GM21528 (cell line): ENCODE measurements at regions not wholly inside any gene's neighbourhood (a gene's known extent, or its start where the extent isn't known, plus 50 kb on each side); places are given as distances from the start of the nearest gene placed in this dataset.
A peak's percentile ranks its signal among the peaks of the same experiment; 100 is the strongest.

Experiments
- ATAC-seq: cut with Tn5 transposase; IDR thresholded peaks from one replicate; pipeline ENCODE4 v1.9.1; 2021; ENCODE audit warnings: mild to moderate bottlenecking, moderate library complexity; ENCODE audit not compliant: unreplicated experiment, low FRiP score

DNA sequence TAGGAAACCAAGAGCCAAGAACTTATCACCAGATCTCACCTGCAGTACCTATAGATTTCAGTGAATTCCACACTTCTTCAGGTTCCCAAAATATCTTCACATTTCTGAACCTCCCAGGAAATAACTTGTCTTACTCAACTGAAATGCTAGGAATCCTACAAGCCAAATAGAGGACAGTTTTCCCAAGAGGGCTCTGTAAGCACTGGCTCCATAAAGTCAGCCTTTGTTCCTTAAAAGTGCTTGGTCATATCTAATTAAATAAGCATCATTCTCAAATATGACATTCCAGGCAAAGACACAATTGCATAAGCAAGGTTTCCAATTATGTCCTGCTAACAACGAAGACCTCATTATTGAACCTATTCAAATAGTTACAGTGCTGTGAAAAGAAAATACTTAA is 154.6 kb upstream of the MGAT5 start:
- ATAC-seq = no peak

DNA sequence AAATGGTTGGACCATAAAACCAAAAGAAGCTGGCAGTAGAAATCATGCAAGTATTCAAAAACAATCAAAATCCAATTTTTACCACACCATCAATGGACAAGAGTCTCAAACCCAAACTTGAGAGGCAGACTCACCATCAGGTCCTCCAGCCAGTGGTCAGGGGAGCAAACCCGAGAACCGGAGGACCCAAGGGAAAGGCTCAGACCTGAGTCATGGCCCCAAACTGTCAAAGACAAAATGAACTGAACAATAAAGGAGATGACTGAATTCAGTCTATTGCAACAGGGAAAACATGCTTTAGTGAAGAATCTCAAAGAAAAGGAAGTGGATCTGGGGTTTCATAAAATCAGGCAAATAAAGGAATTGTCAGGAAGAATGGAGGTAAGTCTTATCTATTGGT is 150.7 kb upstream of the MGAT5 start:
- no peak for ATAC-seq

DNA sequence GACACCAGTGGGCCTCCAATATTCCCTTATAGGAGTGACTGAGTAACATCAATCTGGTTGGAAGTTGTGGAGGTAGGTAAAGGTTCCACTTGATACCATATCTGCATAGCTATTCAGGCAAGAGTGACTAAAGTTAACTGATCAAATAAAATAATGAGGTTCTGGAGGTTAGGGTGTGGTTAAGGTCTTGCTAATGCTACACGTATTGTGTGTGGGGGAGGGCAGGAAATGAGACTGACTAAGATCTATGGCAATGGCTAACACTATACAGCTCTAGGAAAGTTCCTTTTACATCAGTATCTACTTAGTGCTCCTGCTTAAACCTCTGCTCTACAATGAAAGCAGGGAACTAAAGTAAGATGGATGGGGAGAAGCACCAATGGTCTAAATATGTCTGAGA is 149.1 kb upstream of the MGAT5 start:
- ATAC-seq = no peak

DNA sequence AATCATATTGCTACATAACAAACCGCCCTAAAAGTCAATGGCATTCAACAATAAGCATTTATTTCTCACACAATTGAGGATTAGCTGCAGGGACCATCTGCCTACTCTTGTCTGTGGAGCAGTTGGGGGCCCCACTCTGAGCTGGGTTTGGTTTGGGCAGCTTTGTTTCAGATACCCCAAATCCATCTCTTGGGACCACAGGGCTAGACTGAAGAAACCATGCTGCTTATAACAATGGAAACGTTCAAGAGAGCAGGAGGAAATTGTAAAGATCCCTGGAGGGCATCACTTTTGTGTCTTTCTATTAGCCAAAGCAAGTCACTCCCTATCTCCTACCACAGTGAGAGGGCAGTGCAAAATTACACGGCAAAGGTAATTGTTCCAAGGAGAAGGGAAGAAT is 146.5 kb upstream of the MGAT5 start:
- ATAC-seq = no peak

DNA sequence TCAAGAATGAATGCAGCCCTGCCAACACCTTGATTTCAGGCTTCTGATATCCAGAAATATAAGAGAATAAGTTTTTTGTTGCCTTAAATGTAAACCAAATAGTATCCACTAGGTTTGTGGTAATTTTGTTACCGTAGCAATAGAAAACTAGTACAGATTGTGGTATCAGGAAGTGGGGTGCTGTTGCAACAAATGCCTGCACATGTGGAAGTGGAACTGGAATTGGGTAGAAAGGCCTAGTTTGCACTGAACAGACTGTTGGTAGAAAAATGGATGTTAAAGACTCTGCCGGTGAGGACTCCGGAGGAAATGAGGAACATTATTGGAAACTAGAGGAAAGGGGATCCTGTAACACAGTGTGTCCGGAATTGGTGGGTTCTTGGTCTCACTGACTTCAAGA is 145.8 kb upstream of the MGAT5 start:
- ATAC-seq = no peak

DNA sequence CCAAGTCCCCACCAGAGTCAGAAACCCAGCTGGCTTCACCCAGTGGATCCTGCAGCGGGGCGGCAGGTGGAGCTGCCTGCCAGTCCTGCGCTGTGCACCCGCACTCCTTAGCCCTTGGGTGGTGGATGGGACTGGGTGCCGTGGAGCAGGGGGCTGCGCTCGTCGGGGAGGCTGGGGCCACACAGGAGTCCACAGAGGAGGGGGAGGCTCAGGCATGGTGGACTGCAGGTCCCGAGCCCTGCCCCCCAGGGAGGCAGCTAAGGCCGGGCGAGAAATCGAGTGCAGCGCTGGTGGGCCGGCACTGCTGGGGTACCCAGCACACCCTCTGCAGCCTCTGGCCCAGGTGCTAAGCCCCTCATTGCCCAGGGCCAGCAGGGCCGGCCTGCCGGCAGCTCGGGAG is 144.6 kb upstream of the MGAT5 start:
- ATAC-seq = no peak

DNA sequence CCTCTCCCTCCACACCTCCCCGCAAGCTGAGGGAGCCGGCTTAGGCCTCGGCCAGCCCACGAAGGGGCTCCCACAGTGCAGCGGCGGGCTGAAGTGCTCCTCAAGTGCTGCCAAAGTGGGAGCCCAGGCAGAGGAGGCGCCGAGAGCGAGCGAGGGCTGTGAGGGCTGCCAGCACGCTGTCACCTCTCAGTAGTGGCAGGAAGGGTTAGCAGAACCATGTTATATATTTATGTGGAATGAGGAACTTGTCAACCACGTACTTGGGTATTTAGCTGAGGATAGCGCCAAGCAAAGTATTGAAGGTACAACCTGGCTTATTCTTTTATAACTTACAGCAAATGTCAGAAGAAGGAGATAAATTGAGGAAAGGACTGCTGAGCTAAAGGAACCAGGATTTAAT is 144.1 kb upstream of the MGAT5 start:
- no peak for ATAC-seq

DNA sequence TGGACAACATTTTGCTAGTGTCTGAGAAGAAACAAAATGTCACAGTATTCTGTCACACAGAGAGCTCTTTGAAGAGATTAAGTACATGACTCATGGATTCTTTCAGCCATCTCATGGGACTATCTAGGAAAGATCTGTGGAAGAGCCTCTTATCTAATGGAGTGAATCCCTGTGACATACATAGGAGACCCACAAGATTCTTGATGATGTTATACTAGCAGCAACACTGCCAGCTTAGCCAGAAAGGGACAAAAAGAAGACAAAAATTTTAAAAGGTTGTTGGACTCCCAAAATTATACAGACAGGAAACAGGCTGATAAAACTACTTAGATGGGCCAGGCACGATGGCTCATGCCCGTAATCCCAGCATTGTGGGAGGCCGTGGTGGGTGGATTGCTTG is 143.3 kb upstream of the MGAT5 start:
- no peak for ATAC-seq

DNA sequence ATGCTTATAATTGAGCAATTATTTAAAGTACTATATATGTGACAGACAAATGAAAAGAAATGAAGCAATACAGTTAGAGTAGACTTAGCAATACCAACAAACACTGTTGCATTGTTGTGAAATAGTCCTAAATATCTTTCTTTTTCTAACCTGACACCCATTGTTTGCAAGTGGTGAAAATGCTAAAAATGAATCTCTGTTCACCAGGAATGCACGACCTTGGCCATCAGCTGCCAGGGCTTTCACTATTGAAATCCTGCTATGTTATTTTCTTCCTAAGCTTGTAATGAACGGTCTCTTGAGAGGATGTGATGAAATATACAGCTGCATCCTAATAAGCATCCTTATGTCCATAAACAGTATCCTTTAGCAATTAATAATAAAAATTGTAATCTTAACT is 136.2 kb upstream of the MGAT5 start:
- ATAC-seq = no peak

DNA sequence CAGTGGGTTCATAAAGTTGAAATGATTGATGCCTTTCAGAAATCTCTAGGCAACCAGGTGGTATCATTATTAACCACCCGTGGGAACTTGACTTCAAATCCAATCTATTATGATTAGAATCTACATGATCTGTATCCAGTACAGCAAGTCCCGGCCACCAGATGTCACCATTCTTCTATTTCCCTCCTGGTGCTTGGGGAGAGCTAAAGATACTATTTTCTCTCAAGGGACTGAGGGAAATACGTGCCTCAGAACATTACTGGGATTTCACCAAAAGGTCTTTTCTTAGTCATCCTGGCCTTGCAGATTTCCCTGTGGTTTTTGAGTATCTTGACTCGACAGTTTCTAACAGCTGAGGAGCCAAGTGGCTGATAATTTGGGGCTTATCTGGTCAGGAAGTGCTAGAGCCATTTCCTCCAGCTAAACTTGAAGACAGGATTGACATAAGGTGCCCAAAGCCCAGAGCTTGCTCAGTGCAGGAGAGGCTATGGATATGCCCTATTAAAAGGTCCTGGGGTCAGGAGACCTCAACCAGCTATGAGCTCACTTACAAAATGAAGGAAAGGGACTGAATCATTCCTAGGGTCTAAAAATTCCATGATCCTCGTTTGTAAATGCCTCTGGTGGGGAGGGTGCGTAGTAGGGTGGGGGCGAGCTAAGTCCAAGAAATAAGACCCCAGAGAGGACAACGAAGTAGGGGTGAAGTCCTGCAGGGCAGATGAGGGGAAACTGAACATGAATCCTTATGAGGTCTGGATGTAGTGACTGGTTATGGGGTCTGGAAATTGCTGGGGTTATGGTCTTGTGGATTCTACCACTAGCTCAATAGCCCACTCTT is 135.4 kb upstream of the MGAT5 start:
- peak; percentile 49 for ATAC-seq

DNA sequence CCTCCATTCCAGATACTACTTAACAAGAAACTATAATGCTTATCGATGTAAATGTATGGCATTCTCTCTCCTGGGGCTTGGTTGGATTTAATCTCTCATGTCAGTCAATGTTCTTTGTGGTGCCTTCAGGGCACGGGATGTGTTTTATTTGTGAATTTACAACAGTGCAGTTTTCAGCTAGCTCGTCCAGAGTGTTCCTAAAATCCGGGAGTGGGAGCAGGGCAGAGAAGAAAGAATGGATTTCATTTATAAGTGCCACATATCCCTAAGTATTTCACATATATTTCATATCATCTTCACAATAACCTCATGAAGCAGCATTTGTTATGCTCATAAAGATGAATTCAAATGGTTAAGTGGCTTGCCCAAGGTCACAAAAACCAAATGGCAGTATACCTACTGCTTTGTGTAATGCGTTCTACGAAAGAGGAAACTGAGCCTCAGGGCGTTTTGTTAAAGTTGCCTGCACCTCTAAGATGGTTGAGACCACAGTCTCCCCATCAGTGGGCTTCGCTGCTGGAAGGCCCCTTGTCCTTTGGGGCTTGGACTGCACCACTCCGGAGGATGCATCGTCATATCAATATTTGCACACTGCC is 134.7 kb upstream of the MGAT5 start:
- ATAC-seq = peak; percentile 23

DNA sequence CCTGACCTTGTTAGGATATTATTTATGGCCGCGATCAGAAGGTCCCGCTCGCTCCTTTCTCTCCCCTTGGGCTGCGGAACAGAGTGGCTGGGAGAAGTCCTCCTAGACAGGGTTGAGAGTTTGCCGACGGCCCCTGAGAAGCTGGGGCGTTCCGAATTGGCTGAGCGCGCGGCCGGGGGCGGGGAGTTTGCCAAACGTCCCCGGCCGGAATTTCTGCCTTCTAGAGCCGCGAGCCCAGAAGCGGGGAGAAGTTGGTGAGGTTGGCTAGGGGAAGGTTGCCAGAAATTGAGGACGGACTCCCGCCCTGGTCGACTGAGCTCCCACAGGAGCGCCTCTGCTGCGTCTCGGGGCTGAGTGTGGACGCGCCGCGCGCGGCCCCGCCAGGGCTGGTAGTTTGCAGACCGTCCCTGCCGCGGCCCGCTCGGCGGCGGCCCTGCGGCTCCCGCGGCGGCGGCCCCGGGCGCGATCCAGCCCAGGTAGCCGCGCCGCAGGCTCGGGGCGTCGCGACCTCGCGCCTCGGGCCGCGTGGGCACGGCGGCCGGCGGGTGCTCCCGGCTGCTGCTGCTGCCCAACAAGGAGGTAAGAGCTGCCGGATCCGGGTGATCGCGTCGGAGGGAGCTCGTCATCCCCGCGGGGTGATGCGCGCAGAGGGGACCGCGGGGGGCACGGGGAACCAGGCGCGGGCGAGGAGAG is 134.0 kb upstream of the MGAT5 start:
- ATAC-seq = peak; percentile 75

DNA sequence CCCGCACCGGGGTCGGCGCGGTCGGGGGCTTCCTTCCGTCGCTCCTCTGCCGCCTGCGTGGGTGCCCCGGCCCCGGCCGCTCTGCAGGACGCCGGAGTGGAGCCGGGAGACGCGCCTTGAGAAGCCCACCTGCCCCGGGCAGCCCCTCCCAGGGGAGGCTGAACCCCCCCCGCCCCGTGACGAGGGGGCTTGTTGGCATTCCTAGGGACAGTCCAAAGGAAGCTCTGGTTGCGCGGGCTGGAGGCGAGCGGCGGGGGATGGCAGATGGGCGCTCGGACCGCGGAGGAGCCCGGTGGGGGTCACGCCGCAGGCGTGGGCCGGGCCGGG is 133.5 kb upstream of the MGAT5 start:
- ATAC-seq = peak; percentile 4

DNA sequence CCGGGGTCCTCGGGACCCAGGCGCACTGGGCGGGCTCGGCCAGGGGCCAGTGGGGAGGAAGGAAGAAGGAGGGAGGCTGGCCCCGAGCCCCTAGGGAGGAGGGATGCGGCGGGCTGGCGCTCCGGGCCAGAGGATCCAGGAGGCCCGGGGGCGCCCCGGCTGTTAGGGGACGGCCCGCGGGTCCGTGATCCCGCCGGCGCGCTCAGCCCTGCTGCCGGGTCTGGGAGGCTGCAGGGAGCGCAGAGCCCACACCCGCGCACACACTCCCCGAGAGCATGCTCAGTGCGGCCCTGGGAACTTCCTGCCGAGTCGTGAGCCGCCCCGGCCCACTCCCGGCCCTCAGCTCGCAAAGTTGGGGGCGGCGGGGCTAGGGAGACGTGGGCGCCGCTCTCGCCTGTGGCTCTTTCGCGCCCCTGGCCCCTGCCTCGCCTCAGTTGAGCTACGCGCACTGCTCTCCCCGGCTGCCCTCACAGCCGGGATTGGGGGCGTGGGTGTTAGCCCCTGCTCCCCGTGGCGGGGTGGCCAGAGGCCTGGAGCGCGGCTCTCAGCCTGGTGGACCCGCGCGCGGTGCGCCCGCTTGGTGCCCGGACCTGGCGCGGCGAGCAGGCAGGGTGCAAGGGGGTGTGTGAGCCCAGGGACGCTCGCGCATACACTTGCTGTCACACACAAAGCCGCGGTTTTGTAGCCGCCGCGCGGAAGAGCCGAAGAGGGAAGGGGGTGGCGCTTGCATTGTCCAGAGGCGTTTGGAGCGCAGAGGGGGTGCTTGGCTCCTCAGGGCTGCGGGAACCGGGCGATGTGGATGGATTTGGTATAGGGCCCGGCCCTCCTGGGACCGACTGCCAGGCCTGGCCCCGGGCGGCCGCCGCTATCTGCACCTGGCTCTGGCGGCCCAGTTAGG is 132.9 kb upstream of the MGAT5 start:
- ATAC-seq = peak; percentile 41

DNA sequence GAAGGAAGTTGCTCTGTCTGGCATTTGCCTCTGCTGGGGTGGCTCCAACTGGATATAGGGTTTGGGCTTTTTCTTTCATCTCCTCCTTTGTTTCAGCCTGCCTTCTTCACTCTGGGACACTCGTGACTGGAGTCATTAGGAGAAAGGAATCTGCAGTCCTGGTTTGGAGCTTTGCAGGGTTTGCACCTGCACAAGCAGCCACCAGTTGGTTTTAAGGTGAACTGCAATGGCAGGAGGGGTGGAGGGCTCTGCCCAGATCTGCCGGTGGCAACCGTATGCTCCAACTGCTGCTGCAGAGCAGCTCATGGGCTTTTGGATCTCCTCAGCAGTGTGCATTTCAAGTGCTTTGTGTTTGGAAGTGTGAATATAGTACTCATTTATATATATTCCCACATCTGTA is 131.3 kb upstream of the MGAT5 start:
- no peak for ATAC-seq

DNA sequence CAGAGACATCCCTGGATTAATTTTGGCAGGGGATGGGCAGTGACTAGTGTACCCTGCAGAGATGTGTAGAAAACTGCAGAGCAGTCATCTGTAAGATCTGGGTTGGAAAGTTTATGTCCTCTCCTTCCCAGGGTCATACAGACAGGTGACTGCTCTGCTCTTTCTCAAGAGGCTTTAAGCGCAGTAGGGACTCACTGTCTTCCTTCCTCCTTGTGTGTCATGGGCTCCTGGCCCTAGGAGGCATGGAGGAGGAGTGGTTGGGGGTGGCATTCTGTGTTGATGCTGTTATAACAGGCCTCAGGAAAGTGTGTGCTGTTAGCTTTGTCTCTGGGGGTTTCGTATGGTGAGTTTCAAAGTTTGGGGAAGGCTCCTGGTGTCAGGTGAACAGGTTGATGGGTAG is 130.5 kb upstream of the MGAT5 start:
- no peak for ATAC-seq

DNA sequence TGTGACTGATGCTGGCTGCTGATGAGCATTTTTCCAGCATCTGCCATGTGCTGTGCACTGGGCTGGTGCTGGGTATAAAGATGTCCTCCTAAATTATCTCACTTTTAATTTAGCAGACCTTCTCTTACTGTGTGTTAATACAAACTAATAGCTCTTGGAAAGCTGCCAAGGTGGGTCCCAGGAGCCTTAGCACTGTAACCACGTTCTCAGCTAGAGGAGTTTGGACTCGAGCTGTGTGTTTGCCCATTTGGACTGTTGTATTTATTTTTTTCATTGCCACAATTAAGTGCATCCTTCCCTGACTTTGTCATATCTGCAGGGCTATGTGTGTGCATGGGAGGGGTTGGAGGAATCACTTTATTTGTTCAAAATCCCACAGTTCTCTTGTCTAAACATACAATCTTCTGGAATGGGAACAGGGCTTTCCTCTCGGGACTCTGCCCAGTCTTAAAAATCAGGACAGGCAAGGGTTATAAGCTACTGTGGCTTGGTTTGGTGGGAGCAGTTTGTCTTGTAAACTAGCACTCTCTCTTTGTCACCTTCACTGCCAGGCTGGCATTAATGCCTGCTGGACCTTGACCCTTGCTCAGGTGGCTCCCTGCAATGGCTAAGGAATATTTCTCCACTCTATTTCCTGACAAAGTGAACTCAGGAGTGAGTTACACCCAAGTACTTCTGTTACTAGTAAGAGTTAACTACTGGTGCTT is 129.7 kb upstream of the MGAT5 start:
- no peak for ATAC-seq

DNA sequence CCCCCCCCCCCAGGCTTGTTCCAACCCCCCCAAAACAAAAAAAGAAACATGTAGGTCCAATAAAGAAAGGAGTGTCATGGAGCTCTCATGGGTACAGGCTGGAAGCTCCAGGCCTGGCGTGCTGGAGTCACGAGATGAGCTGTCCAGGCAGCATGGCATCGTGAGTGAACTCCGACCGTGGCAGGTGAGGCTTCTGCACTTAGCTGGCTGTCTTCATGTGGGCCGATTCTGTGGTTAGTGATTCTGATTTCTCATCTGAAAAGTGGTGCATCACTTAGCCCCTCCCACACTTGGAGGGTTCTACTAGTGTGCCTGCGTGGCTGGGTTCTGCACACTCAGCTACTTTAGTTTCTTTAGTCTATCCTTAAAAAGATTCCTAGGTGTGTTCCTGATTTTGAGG is 126.4 kb upstream of the MGAT5 start:
- no peak for ATAC-seq

DNA sequence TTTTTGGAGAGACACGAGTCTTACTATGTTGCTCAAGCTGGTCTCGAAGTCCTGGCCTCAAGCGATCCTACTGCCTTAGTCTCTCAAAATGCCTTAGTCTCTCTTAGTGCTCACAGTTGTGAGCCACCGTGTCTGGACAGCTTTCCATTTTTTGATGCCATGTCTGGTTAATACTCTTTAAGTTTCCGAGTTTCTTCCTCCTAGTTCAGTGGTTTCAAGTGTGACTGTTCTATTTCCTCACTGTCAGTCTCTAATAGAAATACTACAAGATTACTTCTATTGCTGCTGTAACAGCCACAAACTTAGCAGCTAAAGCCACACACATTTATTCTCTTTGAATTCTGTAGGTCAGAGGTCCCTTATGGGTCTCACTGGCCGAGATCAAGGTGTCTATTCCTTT is 125.1 kb upstream of the MGAT5 start:
- no peak for ATAC-seq

DNA sequence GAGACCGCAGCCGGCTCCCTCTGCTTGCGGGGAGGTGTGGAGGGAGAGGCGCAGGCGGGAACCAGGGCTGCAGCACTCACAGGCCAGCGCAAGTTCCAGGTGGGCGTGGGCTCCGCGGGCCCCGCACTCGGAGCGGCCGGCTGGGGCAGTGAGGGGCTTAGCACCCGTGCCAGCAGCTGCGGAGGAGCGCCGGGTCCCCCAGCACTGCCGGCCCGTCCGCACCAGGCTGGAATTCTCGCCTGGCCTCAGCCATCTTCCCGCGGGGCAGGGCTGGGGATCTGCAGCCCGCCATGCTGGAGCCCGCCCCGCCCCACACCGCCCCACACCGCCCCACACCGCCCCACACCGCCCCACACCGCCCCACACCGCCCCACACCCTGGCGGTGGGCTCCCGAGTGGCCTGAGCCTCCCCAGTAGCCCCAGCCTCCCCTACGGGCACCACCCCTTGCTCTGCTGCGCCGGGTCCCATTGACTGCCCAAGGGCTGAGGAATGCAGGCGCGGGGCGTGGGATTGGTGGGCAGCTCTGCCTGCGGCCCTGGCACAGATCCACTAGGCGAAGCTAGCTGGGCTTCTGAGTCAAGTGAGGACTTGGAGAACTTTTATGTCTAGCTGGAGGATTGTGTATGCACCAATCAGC is 123.9 kb upstream of the MGAT5 start:
- no peak for ATAC-seq
